ENCODE measurements at regions not wholly inside any gene's neighbourhood (a gene's known extent, or its start where the extent isn't known, plus 50 kb on each side); places are given as distances from the start of the nearest gene placed in this dataset.

DNA sequence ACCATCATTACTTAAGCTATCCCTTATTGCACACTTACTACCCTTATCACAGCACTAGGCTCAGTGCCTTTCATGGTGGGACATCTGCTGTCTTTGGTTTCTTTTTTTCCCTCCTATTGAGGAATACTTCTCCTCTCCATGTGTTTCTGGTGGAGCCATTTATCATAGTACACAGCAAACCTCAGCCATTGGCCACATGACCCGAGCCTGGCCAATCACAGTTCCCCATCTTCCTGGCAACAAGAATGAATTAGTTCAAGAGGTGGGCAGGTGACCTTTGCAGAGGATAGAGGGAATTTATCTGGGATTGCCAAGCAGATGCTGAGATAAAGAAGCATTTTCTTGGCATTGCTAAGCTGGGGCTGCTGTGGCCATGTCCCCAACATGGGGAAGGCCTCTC is 101.1 kb upstream of the ZNF618 start:
- H3K27ac ChIP-seq = no peak overlapping the region
- peaks cover 0 to 6% (median 0%) of the 10 kb centered on the region in 3 donors for H3K27me3 ChIP-seq
- H3K4me1 ChIP-seq = peaks cover 0 to 16% (median 0%) of the 10 kb centered on the region in 4 donors
- no peak overlapping the region for H3K4me3 ChIP-seq
- no peaks in the 10 kb centered on the region for H3K9me3 ChIP-seq
- no peak for DNase-seq
- TF ChIP-seq EP300 (IDR thresholded peaks at IDR 0.05) (no peak), POLR2AphosphoS5 (IDR thresholded peaks at IDR 0.05) (no peak), POLR2A (IDR thresholded peaks at IDR 0.05) (no peak)
- TF ChIP-seq, protein P1, sequence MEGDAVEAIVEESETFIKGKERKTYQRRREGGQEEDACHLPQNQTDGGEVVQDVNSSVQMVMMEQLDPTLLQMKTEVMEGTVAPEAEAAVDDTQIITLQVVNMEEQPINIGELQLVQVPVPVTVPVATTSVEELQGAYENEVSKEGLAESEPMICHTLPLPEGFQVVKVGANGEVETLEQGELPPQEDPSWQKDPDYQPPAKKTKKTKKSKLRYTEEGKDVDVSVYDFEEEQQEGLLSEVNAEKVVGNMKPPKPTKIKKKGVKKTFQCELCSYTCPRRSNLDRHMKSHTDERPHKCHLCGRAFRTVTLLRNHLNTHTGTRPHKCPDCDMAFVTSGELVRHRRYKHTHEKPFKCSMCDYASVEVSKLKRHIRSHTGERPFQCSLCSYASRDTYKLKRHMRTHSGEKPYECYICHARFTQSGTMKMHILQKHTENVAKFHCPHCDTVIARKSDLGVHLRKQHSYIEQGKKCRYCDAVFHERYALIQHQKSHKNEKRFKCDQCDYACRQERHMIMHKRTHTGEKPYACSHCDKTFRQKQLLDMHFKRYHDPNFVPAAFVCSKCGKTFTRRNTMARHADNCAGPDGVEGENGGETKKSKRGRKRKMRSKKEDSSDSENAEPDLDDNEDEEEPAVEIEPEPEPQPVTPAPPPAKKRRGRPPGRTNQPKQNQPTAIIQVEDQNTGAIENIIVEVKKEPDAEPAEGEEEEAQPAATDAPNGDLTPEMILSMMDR (IDR thresholded peaks at IDR 0.05) = no peak
- no peaks in the 10 kb centered on the region for H3K36me3 ChIP-seq
- 78 to 96% (median 84%) methylated on average over 1 of the region's 1 CpG for WGBS, 5 donors
- intact Hi-C loops (cut with DNase I; ENCODE audit: low total_unique reads) = no loop called here

DNA sequence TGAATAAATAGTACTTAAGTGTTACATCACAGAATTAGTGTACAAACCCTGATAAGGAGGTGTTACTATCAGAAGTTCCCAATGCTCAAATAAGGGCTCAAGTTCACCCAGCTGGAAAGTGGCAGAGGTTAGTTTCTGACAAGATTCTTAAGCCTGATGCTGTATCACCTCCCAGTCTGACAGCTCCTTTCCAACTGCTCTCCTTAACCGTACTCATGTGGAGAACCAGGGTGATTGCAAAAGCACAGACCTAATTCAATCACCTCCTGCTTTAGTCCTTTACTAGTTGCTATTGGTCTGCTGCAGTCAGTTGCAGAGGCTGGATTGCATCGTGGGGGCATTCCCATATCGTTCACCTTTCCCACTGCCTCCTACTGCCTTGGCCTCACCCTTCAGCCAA is 100.4 kb upstream of the ZNF618 start:
- Histone ChIP-seq H3K9me3 (no peaks in the 10 kb centered on the region), H3K4me3 (no peak overlapping the region), H3K27ac (no peak overlapping the region), H3K27me3 (peaks cover 0 to 12% (median 0%) of the 10 kb centered on the region in 3 donors), H3K36me3 (no peaks in the 10 kb centered on the region), H3K4me1 (peaks cover 0 to 16% (median 0%) of the 10 kb centered on the region in 4 donors)
- DNase-seq = peak in 1 of 2 donors; percentile 26
- WGBS, 5 donors = 19 to 52% (median 36%) methylated on average over 3 of the region's 3 CpGs
- TF ChIP-seq POLR2AphosphoS5 (IDR thresholded peaks at IDR 0.05) = no peak
- TF ChIP-seq, protein P1 (IDR thresholded peaks at IDR 0.05) = no peak
- TF ChIP-seq POLR2A (IDR thresholded peaks at IDR 0.05) = no peak
- no peak for TF ChIP-seq EP300 (IDR thresholded peaks at IDR 0.05)
- intact Hi-C loops (cut with DNase I; ENCODE audit: low total_unique reads) = no loop called here

DNA sequence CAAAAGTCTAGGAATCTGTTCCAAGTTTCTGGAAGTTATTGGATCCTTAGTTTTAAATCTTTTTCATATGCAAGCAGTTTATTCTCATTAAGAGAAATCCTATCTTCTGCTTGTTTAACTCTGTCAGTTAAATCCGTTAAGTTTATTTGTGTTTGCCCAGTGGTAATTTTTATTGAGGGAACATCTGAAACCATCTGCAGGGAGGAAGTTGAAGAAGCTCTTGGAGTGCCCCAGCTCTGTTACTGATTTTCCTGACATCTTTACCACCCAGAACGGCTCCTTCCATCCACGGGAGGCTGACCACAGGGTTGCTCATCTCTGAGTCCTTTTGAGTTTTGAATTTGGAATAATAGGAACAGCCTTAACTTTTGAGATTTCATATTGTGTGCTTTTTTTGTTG is 99.9 kb upstream of the ZNF618 start:
- H3K27me3 ChIP-seq = peaks cover 0 to 12% (median 0%) of the 10 kb centered on the region in 3 donors
- H3K27ac ChIP-seq = no peak overlapping the region
- H3K4me3 ChIP-seq = no peak overlapping the region
- intact Hi-C loops (cut with DNase I; ENCODE audit: low total_unique reads) = no loop called here
- TF ChIP-seq POLR2A (IDR thresholded peaks at IDR 0.05) (no peak), POLR2AphosphoS5 (IDR thresholded peaks at IDR 0.05) (no peak), EP300 (IDR thresholded peaks at IDR 0.05) (no peak)
- TF ChIP-seq, protein P1 (IDR thresholded peaks at IDR 0.05) = no peak
- no peaks in the 10 kb centered on the region for H3K9me3 ChIP-seq
- no peak for DNase-seq
- H3K4me1 ChIP-seq = peaks cover 0 to 16% (median 0%) of the 10 kb centered on the region in 4 donors
- WGBS, 5 donors = 44 to 55% (median 54%) methylated on average over 3 of the region's 3 CpGs
- H3K36me3 ChIP-seq = no peaks in the 10 kb centered on the region

DNA sequence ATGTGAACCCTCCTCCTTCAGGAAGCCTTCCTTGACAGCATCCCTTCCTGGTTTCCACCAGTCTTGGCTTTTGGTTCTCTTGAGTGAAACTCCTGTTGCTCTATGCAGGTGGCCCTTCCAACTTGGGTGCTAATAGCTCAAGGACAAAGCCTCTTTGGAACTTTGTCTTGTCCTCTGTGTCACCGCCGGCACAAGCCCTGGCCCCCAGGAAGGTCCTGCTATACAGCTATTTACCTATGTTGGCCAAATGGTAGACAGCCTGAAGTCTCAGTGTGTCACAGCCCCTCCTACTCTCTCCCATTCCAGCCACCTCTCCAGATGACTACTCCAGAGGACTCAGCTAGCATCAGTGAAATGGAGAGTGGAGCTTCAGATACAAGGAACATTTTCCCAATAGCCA is 94.7 kb upstream of the ZNF618 start:
- H3K27ac ChIP-seq = no peak overlapping the region
- no peak overlapping the region for H3K4me3 ChIP-seq
- WGBS, 5 donors = 86 to 100% (median 93%) methylated on average over 2 of the region's 2 CpGs
- no peaks in the 10 kb centered on the region for H3K36me3 ChIP-seq
- H3K9me3 ChIP-seq = no peaks in the 10 kb centered on the region
- intact Hi-C loops (cut with DNase I; ENCODE audit: low total_unique reads) = no loop called here
- TF ChIP-seq EP300 (IDR thresholded peaks at IDR 0.05) (no peak), POLR2AphosphoS5 (IDR thresholded peaks at IDR 0.05) (no peak), POLR2A (IDR thresholded peaks at IDR 0.05) (no peak)
- TF ChIP-seq, protein P1 (IDR thresholded peaks at IDR 0.05) = no peak
- peaks cover 0 to 17% (median 0%) of the 10 kb centered on the region in 3 donors for H3K27me3 ChIP-seq
- no peak for DNase-seq
- H3K4me1 ChIP-seq = peaks cover 0 to 1% (median 0%) of the 10 kb centered on the region in 4 donors
